B cell (primary cell): ENCODE measurements at regions not wholly inside any gene's neighbourhood (a gene's known extent, or its start where the extent isn't known, plus 50 kb on each side); places are given as distances from the start of the nearest gene placed in this dataset.

Experiments
- CTCF ChIP-seq: fragments of 200-600 bp; IDR thresholded peaks from one replicate; pipeline ENCODE4 v1.8.0; 2022; ENCODE audit warnings: antibody characterized with exemption, mild to moderate bottlenecking
- EZH2 ChIP-seq: IDR thresholded peaks from 2 replicates; pipeline ENCODE4 v1.6.1; 2012; ENCODE audit warnings: borderline replicate concordance, low read depth, mild to moderate bottlenecking, moderate library complexity, low read length; ENCODE audit not compliant: insufficient read depth, poor library complexity, severe bottlenecking

DNA sequence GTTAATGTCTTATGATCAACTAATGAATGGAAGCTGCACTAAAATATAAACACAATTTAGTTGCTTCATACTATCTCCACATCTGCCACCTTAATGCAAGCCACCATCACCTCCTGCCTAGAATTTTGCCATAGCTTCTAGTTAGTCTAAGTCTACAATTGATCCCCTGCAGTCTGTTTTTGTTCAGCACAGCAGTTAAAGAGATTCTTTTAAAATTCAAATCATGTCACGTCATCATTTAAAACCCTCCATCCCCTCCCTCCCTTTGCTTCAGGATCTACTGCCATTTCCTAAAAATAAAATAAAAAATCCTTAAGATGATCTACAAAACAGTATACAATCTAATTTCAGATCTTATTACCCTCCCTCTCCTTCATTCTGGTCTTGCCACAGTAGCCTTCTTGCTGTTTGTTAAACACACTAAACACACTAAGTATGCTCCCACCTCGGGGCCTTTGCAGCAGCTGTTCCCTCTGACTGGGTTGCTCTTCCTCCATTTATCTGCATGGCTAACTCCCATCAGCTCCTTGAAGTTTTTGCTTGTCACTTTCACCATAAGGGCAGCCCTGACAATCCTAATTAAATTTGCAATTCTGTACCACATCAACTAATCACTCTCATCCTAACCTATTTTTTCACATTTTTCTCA, 97.0 kb upstream of the FOXP2 start:
- TF ChIP-seq CTCF = no peak
- no peak for TF ChIP-seq EZH2
